T-helper 22 cell (primary cell): ENCODE measurements at regions not wholly inside any gene's neighbourhood (a gene's known extent, or its start where the extent isn't known, plus 50 kb on each side); places are given as distances from the start of the nearest gene placed in this dataset.

Experiments used
- DNase-seq: peaks from one replicate; pipeline ENCODE4 v3.0.0-alpha.2; 2020; ENCODE audit warnings: low read depth

DNA sequence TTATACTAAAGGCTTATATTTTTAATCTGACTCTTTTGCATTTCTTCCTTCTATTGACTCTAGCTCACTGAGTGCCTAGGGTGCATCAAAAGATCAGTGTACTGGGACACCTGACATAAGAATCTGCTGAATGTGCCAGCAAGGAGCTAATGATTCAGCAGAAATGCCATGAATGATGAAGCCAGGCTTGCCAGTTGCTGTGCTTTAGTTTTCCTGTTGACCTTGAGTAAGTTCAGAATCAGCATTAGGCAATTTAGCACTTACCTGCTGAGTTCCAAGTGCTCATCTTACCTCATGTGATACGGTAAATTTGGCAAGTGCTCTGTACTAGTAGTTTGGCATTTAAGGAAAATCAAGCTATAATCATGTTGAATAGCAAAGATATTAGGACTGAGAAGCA is 523.2 kb upstream of the B3GALT2 start:
- no peak for DNase-seq

DNA sequence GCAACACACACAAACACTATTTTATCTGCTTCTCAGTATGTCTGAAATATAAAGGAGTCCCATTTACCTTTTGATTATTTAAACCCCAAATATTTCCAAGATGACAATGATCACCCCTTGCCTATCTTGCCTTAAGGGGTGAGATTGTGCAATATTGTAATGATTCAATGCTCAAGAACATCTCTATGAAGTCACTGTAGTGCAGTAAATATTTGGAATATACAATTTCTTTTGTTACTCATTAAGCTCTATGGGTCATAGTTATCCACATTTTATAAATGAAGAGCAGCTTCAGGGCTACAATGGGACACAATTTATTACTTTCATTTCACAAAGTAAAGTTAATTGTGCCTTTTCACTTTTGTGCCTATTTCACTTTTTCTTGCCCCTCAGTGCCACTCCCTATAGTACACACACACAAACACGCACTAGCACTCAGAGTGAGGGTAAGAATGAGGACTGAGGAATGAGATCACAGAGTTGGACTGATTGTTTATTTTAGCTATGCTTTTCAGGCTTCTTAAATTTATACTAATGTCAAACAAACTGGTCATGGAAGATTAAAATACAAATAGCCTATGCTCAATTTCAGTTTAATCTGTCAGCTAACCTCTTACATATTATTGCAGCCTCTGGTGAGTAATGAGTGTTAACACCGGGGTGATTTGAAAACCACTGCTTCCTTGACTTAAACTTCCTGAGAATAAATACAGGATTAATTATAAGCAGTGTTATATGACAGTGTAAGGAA is 521.0 kb upstream of the B3GALT2 start:
- DNase-seq, result no peak

DNA sequence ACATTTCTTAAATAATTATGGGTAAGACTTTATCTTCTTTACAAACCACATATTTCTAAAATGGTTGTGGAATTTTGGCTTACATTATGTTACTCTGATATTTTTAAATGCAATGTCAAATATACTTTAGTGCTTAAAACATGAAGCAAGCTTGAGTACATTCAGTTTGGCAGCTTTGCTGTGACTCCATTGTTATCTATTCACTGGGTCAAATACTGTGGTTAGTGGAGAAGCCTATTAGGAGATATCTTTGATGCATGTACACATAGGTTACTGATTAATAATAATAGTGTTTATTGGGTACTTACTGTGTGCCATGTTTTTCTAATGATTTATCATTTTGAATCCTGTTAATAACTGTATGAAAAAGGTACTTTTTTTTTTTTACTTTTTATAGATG is 520.4 kb upstream of the B3GALT2 start:
- DNase-seq, result no peak

DNA sequence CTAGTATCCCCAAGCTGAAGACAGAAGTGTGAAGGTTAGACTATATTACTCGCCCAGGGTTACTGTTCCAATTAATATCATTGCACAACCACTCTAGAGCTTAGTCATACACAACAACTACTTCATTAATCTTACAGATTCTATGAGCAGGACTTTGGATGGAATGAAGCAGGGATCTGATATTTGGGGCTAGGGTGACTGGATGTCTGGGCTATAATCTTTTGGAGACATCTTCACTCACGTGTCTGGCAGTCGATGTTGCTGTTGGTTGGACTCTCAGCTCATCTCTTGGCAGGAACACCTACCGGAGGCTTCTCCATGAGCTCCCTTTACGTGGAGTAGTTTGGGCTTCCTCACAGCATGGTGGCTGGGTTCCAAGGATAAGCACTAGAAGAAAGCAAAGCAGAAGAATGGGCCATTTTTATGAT is 519.2 kb upstream of the B3GALT2 start:
- no peak for DNase-seq

DNA sequence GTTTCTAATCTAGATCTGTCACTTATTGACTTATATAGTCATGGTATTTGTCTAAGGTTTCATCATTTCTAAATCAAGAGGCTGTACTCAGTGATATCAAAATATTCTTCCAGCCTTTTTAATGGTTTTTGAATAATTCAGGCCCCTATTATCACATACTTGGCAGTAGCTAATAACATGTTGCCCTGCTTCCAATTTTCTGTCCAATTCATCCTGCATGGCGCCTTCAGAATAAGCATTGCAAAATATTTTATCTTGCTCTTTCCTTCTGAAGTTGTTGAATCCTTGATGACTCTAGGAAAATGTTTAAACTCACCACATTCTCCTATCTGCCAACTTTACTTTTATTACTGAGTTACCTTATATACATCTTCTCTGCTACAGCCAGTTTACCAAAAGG is 517.2 kb upstream of the B3GALT2 start:
- no peak for DNase-seq

DNA sequence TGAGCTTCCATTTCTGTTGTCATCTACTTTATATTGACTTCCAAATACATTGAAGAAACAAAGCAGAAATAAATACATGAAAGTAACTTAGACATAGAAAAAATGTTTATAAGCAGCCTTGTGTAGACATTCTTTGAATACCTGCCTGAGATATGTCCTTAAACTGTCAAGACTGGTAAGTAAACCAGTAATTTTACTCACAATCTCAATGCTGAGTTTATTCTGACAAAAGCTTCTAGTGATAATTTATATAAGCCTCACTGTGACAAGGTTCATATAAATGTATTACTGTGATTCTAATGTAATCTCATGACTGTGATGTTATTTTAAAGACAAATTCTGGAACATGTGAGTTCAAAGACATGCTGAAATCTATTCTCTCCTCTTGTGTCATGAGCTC is 516.7 kb upstream of the B3GALT2 start:
- no peak for DNase-seq

DNA sequence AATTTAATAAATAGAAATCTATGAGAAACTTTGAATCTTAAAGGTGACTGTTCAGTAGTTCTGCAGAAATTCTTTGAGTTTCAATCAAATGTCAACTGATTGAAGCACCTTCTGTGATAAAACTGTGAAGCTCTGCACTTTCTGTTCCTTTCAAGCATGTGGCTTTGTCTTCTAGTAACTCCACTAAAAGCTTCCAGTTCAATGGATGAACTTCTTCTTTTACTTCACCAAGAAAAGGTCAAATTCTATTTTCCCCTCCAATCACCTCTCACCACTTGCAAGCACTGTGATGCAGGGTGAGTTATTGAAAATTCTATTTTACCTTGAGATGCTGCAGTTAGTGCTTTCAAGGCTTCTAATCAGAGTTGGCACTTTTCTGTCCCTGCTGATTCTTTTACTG is 515.3 kb upstream of the B3GALT2 start:
- no peak for DNase-seq

DNA sequence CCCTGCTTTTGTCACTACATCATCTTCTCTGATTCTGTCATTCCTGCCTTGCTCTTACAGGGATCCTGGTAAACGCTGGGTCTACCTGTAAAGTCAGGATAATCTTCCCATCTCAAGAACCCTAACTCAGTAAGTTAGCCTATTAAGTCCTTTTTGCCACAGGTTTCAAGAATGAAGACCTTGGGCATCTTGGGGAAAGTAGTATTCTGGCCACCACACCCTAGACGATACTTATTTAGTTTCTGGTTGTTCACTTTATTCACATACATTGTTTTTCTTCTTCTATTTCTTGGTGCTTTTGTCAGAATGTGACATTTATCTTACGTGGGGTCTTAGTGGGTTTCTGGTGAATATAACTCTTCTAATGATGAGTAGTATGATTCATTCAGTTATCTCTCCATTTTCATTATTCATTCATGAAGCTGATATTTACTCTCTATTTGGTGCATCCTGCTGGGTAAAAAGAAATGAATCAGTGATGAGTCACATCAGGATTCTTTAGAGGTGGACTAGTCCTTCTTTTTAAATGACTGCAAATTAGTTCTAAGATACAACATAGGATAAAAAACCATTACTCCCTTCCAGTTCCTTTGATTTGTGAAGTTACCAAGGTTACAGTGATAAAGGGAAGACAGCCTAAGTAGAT is 514.4 kb upstream of the B3GALT2 start:
- DNase-seq, result no peak

DNA sequence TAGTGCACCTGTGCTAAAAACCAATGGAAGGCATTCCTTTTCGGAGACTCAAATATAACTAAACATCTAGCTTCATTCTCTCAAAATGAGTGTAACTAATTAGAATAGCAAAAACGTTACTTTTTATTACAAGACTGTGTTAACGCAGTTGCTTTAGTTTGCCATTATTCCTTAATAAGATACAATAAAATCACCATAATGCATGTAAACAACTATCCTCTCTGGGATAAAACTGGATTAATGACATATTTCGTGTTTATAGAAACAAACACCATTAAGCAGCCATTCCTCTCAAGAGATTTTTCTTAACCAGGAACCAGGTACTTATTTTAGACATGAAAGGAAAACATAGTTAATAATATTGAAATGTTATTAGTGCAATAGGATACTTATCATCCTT is 512.8 kb upstream of the B3GALT2 start:
- DNase-seq, result no peak

DNA sequence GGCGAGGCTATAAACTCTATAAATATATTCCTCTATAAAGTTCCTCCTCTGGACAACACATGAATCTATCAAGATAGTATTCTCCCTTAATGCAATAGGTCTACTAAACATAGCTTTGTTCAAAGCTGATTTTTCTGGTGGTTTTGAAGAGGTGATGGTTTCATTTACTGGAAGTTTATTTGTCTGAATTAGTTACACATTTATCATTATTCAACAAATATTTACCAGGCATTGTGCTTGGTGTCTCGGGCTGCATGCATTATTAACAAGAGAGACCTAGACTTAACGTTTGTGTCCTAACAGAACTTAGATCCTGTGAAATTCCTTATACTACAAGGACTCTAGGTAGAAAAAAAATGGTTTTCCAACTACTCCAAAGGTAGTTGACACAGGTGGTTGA is 511.4 kb upstream of the B3GALT2 start:
- DNase-seq, result no peak

DNA sequence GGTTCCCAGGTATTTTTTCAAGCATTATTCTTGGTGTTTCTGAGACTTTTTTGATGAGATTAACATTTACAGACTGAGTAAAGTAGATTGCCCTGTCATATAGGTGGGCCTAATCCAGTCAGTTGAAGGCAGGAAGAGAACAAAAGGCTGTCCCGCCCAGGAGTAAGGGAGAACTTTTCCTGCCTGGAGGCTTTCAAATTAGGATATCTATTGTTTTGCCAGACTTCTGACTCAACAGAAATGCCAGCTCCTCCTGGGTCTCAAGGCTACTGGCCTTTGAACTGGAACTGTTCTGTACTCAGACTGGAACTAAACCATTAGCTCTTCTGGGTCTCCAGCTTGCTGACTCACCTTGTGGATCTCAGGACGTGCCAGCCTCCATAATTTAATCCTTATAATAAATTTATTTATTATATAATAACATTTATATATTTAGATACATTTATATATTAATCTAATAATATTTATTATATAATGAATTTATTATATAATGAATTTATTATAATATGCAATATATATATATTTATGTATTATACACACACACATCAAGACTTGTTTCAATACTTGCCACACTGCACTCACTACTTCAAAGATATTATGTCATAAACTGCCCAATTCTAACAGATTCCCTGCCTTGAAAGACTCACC is 510.8 kb upstream of the B3GALT2 start:
- no peak for DNase-seq

DNA sequence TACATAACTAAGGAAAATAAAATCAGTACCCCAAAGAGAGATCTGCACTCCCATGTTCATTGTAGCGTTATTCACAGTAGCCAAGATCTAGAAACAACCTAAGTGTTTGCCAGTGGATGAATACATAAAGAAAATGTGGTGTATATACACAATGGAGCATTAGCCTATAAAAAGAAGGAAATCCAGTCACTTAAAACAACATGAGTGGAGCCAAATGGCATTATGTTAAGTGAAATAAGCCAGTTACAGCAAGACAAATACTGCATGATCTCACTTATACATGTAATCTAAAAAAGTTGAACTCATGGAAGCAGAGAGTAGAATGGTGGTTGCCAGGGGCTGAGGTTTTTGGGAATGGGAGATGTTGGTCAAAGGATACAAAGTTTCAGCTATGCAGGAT is 508.3 kb upstream of the B3GALT2 start:
- DNase-seq, result no peak

DNA sequence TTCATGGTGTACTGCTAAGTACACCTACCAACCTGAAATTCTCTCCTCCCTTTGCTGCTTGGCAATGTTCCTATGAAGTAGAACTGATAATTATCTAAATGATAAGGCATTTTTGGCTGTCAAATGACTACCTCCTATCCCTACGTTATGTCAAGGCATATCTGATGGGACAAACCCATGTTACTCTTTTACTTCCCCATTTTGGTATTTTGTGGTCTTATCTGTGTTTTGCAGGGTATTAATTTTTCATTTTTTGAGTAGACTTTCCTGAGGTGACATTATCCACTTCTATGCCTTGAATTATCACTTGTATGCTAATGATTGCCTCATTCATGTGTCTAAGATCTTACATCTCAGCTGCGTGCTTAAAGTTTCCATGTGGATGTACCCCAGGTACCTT is 499.6 kb upstream of the B3GALT2 start:
- DNase-seq, result no peak

DNA sequence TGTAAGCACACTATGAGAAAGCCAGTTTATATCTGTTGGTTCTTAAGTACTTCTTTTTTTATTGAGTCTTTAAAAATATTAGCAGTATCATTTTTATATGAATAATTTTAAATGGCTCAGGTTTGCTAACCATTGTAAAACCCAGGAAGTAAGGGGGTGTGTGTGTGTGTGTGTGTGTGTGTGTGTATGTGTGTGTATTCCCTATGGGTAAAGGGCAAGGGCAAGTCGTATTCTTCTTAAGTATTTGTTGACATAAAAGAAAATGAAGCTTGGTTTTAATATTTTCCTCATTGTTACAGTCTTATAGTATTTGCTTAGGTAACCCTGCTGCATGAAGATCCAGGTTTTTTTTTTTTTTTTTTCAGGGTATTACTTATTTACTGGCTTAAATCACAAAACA is 495.0 kb upstream of the B3GALT2 start:
- DNase-seq, result no peak

DNA sequence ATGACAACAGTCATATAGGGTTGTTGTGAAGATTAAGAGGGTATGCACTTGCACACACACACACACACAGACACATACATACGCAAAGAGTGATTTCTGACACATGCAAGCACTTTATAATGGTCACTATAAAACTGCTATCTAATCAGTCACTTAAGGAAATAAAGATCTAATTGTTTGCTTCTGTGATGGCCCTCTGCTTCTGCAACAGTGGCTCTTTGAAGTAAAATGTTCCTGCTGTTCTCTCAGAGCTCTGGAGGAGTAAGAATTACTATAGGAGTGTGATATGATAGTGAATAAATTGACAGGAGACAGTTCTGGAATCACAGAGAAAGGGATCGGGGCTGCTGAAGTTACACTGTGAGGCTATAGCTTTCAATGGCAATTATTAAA is 494.5 kb upstream of the B3GALT2 start:
- DNase-seq, result no peak

DNA sequence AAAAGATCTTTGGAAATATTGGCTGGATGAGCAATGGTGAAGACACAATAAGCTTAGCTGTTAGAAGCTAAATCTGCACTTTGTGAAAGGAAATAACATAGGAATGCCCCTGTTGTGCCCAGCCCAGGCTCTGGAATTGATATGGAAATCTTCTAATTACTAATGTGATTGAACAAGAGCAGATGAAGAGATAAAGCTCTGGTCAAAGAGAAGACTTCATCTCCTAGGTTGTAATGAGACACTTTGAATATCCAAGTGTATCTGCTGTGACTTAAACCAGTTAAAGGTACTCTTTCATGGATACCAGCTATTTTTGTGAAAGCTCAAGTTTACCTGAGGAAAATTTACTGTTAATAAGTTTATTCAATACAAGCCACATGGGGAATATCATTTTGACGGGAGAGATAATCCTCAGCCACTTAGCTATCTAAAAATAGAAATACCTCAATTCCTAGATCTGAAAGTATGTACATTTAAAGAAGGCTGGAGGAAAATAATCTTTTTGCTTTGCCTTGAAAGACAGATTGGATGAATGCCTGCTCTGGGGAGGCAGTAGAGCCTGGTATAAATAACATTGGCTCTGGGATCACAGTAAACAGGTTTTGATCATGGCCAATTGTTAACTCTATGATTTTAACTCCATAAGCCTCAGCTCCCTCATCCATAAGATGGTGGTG is 494.0 kb upstream of the B3GALT2 start:
- DNase-seq, result no peak

DNA sequence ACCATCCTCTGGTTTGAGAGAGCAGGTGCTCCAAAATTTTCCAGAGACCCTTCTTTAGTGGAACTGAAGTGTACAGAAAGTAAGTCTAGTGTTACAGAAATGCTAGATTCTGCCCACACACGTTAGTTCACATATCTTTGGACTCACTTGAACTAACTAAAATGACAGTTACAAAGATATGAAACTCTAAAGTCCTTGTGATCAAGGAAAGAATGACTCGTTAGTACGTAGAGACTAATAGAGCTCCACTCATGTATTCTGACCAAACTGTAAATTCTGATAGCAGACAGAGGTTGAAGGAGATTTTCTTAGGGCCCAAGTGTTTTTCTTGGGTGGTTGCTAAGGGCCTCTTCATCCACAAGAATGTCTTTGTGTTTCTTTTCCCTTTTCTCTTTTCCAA is 491.5 kb upstream of the B3GALT2 start:
- DNase-seq, result no peak

DNA sequence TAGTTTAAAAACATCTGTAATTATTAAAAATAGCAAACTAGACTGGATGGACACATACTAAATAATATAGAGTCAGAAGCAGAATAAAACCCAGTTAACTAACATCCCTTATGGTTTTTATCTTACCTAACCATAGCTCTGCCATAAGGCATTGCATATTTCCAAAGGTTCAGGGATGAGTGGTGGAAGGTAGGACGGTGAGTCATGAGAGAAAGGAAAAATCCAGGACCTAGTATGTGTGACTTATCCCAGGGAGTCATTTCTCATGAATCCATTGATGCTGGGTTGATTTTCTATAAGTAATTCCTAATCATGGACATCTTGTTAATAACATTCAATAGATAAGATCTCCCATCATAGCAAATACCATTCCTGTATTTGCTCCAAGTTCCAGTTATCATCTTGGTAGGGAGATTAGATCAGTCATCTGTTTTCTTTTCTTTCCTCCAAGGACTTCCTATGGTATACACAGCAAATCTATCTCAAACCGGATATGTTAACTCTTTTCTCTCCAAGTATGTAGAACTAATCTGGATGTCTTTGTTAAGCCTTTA is 490.7 kb upstream of the B3GALT2 start:
- no peak for DNase-seq

DNA sequence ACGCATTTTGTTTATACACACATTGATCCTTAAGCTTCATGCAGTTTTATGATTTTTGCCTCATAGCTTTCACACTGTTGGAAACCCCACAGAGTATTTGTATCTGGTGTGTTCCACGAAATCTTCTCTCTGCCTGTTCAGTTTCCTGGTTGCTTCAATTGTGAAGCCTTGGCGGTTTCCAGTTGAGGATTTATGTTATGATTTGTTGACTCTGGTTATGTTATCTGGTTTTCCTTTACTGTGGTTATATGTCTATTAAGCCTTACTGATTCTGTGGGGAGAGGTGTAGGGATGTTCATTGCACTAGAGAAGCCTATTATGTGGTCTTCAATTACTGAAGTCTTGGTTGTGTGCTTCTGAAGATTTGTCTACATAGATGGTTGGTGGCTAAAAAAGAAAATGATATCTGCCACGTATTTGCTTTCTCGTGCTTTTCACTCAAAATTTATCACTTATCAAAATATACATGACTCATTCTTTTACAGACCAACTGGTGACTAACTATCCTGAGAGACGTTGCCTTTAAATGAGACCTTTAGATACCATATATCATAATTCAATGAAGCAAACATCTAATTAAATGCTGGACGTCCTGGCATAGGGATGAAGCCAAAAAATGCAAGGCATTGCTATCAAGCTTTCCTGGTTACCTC is 488.0 kb upstream of the B3GALT2 start:
- no peak for DNase-seq

DNA sequence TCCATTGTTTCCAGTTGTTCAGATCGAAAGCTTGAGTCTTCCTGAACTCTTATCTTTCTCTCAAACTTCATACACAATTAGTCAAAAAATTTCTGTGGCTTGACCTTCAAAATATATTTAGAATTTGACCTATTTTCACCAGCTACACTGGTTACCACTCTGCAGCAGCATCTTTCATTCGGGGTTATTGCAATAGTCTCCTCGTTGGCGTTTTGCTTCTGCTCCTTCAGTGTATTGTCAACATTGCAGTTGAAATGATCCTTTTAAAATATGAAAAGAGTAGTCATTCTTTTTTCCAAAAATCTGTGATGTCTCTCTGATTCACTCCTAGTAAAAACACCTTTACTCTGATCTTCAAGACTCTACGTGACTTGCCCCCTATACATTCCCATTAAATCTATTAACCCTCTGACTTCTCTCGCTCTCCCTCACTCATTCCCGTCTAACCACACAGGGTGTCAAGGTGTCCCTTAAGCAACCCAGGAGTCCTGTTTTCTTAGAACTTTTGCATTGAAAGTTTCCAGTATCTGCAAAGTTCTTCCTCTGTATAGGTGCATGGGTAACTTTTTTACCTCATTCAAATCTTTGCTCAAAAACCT is 480.2 kb upstream of the B3GALT2 start:
- no peak for DNase-seq

DNA sequence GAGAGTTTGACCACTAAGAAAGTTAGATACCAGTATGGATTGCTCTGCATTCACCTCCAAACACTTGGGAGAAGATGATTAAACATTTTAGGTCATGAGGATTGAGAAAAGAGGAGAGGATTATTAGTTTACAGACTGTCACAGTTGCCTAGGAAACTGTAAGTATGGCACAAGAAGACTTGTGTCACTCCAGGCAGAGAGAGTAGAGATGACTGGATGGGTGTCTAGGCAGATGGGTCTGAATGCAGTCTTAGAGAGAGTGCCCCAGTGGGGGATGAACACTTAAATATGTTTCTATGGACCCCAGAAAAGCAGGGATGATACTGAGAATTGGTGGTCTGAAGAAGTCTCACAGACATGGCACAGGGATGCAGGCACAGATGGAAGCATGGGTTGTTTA is 477.6 kb upstream of the B3GALT2 start:
- no peak for DNase-seq

DNA sequence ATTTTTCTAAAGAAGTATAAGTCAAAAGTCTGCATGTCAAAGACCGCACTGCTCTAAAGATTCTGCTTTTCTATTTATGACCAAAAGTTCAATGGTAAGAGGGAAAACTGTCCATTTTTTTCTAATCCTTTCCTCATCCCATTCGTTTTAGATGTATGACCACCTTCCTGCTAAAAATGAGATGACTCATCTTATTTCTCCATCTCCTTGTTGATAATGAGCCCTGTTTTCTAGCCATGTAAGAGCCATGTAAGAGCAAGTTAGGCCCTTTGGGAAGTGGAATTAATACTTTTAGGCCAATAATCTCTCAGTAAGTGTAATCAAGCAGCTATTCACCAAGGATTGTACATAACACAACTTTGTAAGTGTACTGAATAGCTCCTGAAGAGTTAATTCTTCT is 475.6 kb upstream of the B3GALT2 start:
- no peak for DNase-seq
